Caco-2 (cell line): ENCODE measurements at regions not wholly inside any gene's neighbourhood (a gene's known extent, or its start where the extent isn't known, plus 50 kb on each side); places are given as distances from the start of the nearest gene placed in this dataset.

Experiments
- BruUV-seq: library from RNA; stranded (reverse); fragments of 400-500 nt; replicated peaks from 2 replicates; lab custom pipeline; 2021; lab: Mats Ljungman, UMichigan
- CTCF ChIA-PET: fragments of 300-600 bp; sonication (Branson Sonifier 250); formaldehyde crosslinking; loops from one replicate; lab custom pipeline; 2022; ENCODE audit warnings: antibody characterized with exemption; lab: Charles Lee
- POLR2A ChIA-PET: fragments of 300-600 bp; sonication (Branson Sonifier 250); formaldehyde crosslinking; loops from one replicate; lab custom pipeline; 2022; ENCODE audit warnings: antibody characterized with exemption; lab: Charles Lee
- DNase-seq, 2 experiments: peaks; one replicate each; pipeline versions ENCODE4 v3.0.0 to v3.0.0-alpha.2; 2020 to 2022
- H3K27me3 ChIP-seq: replicated peaks from 2 replicates; pipeline ENCODE4 v1.6.0; 2011; ENCODE audit warnings: low read length; ENCODE audit not compliant: control insufficient read depth, insufficient read depth
- H3K36me3 ChIP-seq: 2 replicates; pipeline ENCODE4 v1.5.1; 2011; ENCODE audit warnings: low read length; ENCODE audit not compliant: control insufficient read depth, insufficient read depth
- H3K4me1 ChIP-seq: fragments of 250-450 bp; sonication (Bioruptor Pico); 2 replicates; pipeline ENCODE4 v1.5.1; 2020; ENCODE audit warnings: mild to moderate bottlenecking
- H3K4me3 ChIP-seq: 2 replicates; pipeline ENCODE4 v1.5.1; 2011; ENCODE audit warnings: low read depth, mild to moderate bottlenecking, control low read depth, low read length
- H3K9me3 ChIP-seq: fragments of 250-450 bp; sonication (Bioruptor Pico); 2 replicates; pipeline ENCODE4 v1.5.1; 2020; ENCODE audit warnings: mild to moderate bottlenecking, moderate library complexity
- H3K27ac Mint-ChIP-seq: one replicate; pipeline ENCODE4 v1.8.0; 2022; ENCODE audit warnings: mixed read lengths; ENCODE audit not compliant: unreplicated experiment
- H3K27me3 Mint-ChIP-seq: one replicate; pipeline ENCODE4 v1.8.0; 2022; ENCODE audit warnings: mixed read lengths; ENCODE audit not compliant: insufficient read depth, unreplicated experiment
- H3K36me3 Mint-ChIP-seq: one replicate; pipeline ENCODE4 v1.8.0; 2022; ENCODE audit warnings: mild to moderate bottlenecking, mixed read lengths; ENCODE audit not compliant: insufficient read depth, unreplicated experiment
- H3K4me1 Mint-ChIP-seq: one replicate; pipeline ENCODE4 v1.8.0; 2022; ENCODE audit warnings: low read depth, mixed read lengths; ENCODE audit not compliant: unreplicated experiment
- H3K4me3 Mint-ChIP-seq: one replicate; pipeline ENCODE4 v1.8.0; 2022; ENCODE audit warnings: mild to moderate bottlenecking, moderate library complexity, mixed read lengths; ENCODE audit not compliant: unreplicated experiment
- H3K9me3 Mint-ChIP-seq: one replicate; pipeline ENCODE4 v1.8.0; 2022; ENCODE audit warnings: mixed read lengths; ENCODE audit not compliant: unreplicated experiment
- intact Hi-C: fragments of 100-400 bp; cut with micrococcal nuclease; formaldehyde crosslinking; loops from one replicate; pipeline ENCODE4 v1.10.0; 2022; ENCODE audit not compliant: unreplicated experiment
- TF ChIP-seq, protein P1 (sequence below), 2 experiments: fragments of 200-600 bp in 1 of 2; IDR thresholded peaks; 1 replicate in 1 of 2; 2 replicates in 1 of 2; pipeline versions ENCODE4 v1.5.1 to v1.8.0; 2011 to 2022; ENCODE audit warnings: antibody characterized with exemption in 1 of 2, control low read depth in 1 of 2, inconsistent platforms in 1 of 2, low read depth in 1 of 2, low read length in 1 of 2, mild to moderate bottlenecking in 1 of 2, moderate library complexity in 1 of 2; ENCODE audit not compliant: insufficient read depth in 1 of 2, severe bottlenecking in 1 of 2, unreplicated experiment in 1 of 2

DNA sequence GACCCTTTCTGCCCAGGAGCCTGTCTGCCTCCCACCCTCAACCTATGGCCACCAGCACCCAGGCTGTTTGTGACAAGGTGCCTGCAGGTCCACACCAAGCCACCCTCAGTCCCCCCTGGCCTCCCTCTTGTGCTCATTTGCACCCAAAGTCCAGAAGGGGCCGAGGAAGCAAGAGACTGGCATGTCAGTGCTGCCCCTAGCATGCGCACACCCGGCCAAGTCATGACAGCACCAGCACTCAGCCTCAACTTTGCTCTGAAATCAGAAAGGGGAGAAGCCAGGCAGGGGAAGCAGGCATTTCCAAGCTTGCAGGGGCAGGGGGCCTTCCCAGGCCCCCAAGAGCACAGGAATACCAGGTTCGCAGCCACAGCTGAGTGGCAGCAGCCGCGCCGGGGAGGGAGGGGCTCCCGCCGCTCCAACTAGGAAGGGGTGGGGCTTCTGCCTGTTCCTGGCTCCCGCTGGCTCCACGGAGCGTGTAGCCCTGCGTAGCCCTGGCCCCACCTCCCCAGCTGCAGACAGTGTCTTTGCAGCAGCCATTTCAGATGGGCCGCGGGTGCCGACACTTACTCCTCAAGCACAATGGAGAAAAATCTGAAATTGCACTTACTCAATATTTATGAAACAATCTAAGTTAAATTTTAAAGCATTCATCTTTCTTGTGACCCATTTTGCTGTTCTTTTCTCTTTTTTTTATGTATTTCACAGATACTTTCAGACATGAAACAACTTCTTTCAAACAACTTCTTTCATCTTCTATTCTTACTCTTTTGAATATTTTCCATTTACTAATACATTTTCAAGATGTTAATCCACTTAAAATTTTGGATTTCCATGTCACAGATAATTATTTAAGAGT lies 54.9 kb upstream of the ABCB5 start:
- TF ChIP-seq, protein P1, sequence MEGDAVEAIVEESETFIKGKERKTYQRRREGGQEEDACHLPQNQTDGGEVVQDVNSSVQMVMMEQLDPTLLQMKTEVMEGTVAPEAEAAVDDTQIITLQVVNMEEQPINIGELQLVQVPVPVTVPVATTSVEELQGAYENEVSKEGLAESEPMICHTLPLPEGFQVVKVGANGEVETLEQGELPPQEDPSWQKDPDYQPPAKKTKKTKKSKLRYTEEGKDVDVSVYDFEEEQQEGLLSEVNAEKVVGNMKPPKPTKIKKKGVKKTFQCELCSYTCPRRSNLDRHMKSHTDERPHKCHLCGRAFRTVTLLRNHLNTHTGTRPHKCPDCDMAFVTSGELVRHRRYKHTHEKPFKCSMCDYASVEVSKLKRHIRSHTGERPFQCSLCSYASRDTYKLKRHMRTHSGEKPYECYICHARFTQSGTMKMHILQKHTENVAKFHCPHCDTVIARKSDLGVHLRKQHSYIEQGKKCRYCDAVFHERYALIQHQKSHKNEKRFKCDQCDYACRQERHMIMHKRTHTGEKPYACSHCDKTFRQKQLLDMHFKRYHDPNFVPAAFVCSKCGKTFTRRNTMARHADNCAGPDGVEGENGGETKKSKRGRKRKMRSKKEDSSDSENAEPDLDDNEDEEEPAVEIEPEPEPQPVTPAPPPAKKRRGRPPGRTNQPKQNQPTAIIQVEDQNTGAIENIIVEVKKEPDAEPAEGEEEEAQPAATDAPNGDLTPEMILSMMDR (IDR thresholded peaks at IDR 0.05; ENCODE audit: insufficient read depth in 1 of 2, low read depth in 1 of 2, low read length in 1 of 2, severe bottlenecking in 1 of 2, unreplicated experiment in 1 of 2), result no peak
- BruUV-seq, result no TSS peak
- CTCF ChIA-PET, result no interaction called here

DNA sequence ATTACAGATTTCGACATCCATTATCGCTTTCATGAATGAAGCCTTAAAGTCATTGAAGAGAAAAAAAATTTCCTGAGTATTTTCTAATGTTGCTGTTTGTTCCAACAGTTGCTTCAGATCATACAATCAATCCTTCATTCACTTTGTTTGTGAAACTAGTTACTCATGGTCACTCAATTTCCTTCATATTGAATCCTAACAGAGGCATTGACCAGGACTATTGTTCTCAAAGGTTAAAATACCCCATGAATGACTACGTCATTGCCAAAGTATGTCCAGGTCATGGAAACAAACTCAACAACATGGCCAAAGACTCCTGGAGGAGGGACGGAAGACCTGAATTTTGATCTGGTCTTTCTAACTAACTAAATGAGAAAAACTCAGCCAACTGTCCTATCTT lies 54.0 kb upstream of the ABCB5 start:
- DNase-seq, result no peak
- CTCF ChIA-PET, result no interaction called here
- no peak overlapping the region for H3K27ac Mint-ChIP-seq

More for the DNA sequence above, 54.9 kb upstream of the ABCB5 start:
- no peaks in the 10 kb centered on the region for H3K9me3 Mint-ChIP-seq
- H3K4me1 Mint-ChIP-seq, result no peaks in the 10 kb centered on the region
- H3K27me3 Mint-ChIP-seq, result peaks cover 10% of the 10 kb centered on the region
- no peak overlapping the region for H3K27ac Mint-ChIP-seq
- intact Hi-C loops, result no loop called here
- DNase-seq, result peak in 1 of 2 experiments; percentile 24
- H3K36me3 Mint-ChIP-seq, result no peaks in the 10 kb centered on the region
- no peaks in the 10 kb centered on the region for H3K27me3 ChIP-seq
- no peaks in the 10 kb centered on the region for H3K36me3 ChIP-seq
- H3K9me3 ChIP-seq, result peaks cover 5% of the 10 kb centered on the region; the same call in 1 of the 2 replicates
- no peak overlapping the region for H3K4me3 ChIP-seq
- POLR2A ChIA-PET, result no interaction called here
- no peaks in the 10 kb centered on the region for H3K4me1 ChIP-seq
- H3K4me3 Mint-ChIP-seq, result peak overlapping the region; percentile 15

DNA sequence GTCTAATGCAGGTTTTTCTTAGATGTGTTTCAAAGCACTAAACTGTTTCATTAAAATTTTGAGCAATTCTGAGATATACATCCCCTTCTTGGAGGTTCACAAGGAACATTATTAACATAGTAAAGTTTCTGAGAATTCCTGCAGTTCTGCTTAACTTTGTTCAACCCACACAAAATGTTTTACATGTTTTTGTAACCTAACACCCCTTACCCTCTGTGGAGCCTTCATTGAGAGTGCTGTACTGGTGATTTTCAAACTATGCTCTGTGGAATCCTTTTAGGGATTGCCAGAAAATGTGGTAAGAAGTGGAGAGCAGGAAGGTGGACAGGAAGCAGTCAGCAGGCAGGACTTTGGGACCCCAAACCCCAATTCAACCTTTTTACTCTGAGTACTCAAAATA lies 53.6 kb upstream of the ABCB5 start:
- no peaks in the 10 kb centered on the region for H3K27me3 ChIP-seq
- intact Hi-C loops, result no loop called here
- CTCF ChIA-PET, result no interaction called here
- Mint-ChIP-seq H3K36me3 (no peaks in the 10 kb centered on the region), H3K27ac (no peak overlapping the region), H3K9me3 (no peaks in the 10 kb centered on the region), H3K27me3 (peaks cover 13% of the 10 kb centered on the region), H3K4me1 (no peaks in the 10 kb centered on the region), H3K4me3 (no peak overlapping the region)
- TF ChIP-seq, protein P1 (IDR thresholded peaks at IDR 0.05; ENCODE audit: insufficient read depth in 1 of 2, low read depth in 1 of 2, low read length in 1 of 2, severe bottlenecking in 1 of 2, unreplicated experiment in 1 of 2), result no peak
- no peaks in the 10 kb centered on the region for H3K36me3 ChIP-seq
- DNase-seq, result no peak
- H3K4me3 ChIP-seq, result no peak overlapping the region
- POLR2A ChIA-PET, result no interaction called here
- no peaks in the 10 kb centered on the region for H3K4me1 ChIP-seq
- BruUV-seq, result no TSS peak
- H3K9me3 ChIP-seq, result peaks cover 5% of the 10 kb centered on the region; the same call in 1 of the 2 replicates

More for the DNA sequence above, 54.0 kb upstream of the ABCB5 start:
- POLR2A ChIA-PET, result no interaction called here
- Mint-ChIP-seq H3K4me1 (no peaks in the 10 kb centered on the region), H3K9me3 (no peaks in the 10 kb centered on the region), H3K36me3 (no peaks in the 10 kb centered on the region), H3K4me3 (no peak overlapping the region), H3K27me3 (peaks cover 13% of the 10 kb centered on the region)
- intact Hi-C loops, result no loop called here
- no peaks in the 10 kb centered on the region for H3K27me3 ChIP-seq
- no TSS peak for BruUV-seq
- no peaks in the 10 kb centered on the region for H3K36me3 ChIP-seq
- H3K4me3 ChIP-seq, result no peak overlapping the region
- H3K9me3 ChIP-seq, result peaks cover 5% of the 10 kb centered on the region; the same call in 1 of the 2 replicates
- TF ChIP-seq, protein P1 (IDR thresholded peaks at IDR 0.05; ENCODE audit: insufficient read depth in 1 of 2, low read depth in 1 of 2, low read length in 1 of 2, severe bottlenecking in 1 of 2, unreplicated experiment in 1 of 2), result no peak
- H3K4me1 ChIP-seq, result no peaks in the 10 kb centered on the region
